MCF 10A (cell line): ENCODE measurements at regions not wholly inside any gene's neighbourhood (a gene's known extent, or its start where the extent isn't known, plus 50 kb on each side); places are given as distances from the start of the nearest gene placed in this dataset.
"Not testable (repeated sequence)": the region's sequence is repeated elsewhere in the genome, so short reads cannot be mapped to it uniquely, and the experiment has no call there.

Experiments used
- BruUV-seq: library from RNA; stranded (reverse); fragments of 400-500 nt; replicated peaks from 2 replicates; lab custom pipeline; 2021; lab: Mats Ljungman, UMichigan
- CTCF ChIA-PET: fragments of 300-600 bp; sonication (Branson Sonifier 250); formaldehyde crosslinking; extraction: SDS; loops from one replicate; lab custom pipeline; 2021; ENCODE audit warnings: antibody characterized with exemption, inconsistent platforms; lab: Yijun Ruan, JAX
- POLR2A ChIA-PET: fragments of 300-600, 350-650 bp; sonication (Branson Sonifier 250); formaldehyde crosslinking; extraction: SDS; loops from one replicate; lab custom pipeline; 2020; ENCODE audit warnings: antibody characterized with exemption, inconsistent platforms; lab: Yijun Ruan, JAX
- DNase-seq: peaks from one replicate; pipeline ENCODE4 v3.0.0-alpha.2; 2018; ENCODE audit not compliant: unreplicated experiment
- H3K27ac Mint-ChIP-seq: one replicate; pipeline ENCODE4 v1.8.0; 2022; ENCODE audit warnings: mild to moderate bottlenecking, low read depth, mixed read lengths; ENCODE audit not compliant: unreplicated experiment
- H3K27me3 Mint-ChIP-seq: one replicate; pipeline ENCODE4 v1.8.0; 2022; ENCODE audit warnings: mixed read lengths; ENCODE audit not compliant: insufficient read depth, unreplicated experiment
- H3K36me3 Mint-ChIP-seq: one replicate; pipeline ENCODE4 v1.8.0; 2022; ENCODE audit warnings: mild to moderate bottlenecking, moderate library complexity, mixed read lengths; ENCODE audit not compliant: insufficient read depth, unreplicated experiment
- H3K4me1 Mint-ChIP-seq: one replicate; pipeline ENCODE4 v1.8.0; 2022; ENCODE audit warnings: mixed read lengths; ENCODE audit not compliant: insufficient read depth, unreplicated experiment
- H3K4me3 Mint-ChIP-seq: one replicate; pipeline ENCODE4 v1.8.0; 2022; ENCODE audit warnings: mild to moderate bottlenecking, moderate library complexity, mixed read lengths; ENCODE audit not compliant: unreplicated experiment
- H3K9me3 Mint-ChIP-seq: one replicate; pipeline ENCODE4 v1.8.0; 2022; ENCODE audit warnings: mixed read lengths; ENCODE audit not compliant: unreplicated experiment
- intact Hi-C: fragments of 100-400 bp; cut with micrococcal nuclease; formaldehyde crosslinking; loops from 2 replicates; pipeline ENCODE4 v1.14.1; 2022
- TF ChIP-seq, protein P1 (sequence below): fragments of 200-600 bp; IDR thresholded peaks from one replicate; pipeline ENCODE4 v1.8.0; 2022; ENCODE audit warnings: antibody characterized with exemption, mild to moderate bottlenecking; ENCODE audit not compliant: unreplicated experiment

DNA sequence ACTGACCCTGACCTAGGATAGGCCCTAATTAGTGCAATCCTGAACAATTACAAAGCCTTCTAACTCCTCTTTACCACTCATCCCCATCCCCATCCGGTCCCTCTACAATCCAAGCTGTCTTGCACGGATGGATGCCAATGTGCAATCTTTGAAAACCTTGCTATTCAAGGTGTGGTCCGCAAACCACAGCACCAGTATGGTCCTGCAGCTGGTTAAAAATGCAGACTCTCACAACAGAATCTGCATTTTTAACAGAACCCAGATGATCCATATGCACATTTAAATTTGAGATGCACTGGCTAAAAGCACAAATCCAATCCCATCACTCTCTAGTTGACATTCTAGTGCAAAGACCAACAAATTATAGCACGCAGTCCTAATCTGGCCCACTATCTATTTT is 230.6 kb upstream of the KRR1 start:
- Mint-ChIP-seq H3K4me1 (peaks cover 20% of the 10 kb centered on the region), H3K9me3 (peaks cover 8% of the 10 kb centered on the region), H3K36me3 (no peaks in the 10 kb centered on the region), H3K27ac (no peak overlapping the region), H3K27me3 (no peaks in the 10 kb centered on the region), H3K4me3 (no peak overlapping the region)
- DNase-seq: no peak
- TF ChIP-seq, protein P1, sequence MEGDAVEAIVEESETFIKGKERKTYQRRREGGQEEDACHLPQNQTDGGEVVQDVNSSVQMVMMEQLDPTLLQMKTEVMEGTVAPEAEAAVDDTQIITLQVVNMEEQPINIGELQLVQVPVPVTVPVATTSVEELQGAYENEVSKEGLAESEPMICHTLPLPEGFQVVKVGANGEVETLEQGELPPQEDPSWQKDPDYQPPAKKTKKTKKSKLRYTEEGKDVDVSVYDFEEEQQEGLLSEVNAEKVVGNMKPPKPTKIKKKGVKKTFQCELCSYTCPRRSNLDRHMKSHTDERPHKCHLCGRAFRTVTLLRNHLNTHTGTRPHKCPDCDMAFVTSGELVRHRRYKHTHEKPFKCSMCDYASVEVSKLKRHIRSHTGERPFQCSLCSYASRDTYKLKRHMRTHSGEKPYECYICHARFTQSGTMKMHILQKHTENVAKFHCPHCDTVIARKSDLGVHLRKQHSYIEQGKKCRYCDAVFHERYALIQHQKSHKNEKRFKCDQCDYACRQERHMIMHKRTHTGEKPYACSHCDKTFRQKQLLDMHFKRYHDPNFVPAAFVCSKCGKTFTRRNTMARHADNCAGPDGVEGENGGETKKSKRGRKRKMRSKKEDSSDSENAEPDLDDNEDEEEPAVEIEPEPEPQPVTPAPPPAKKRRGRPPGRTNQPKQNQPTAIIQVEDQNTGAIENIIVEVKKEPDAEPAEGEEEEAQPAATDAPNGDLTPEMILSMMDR: no peak
- intact Hi-C loops: no loop called here
- POLR2A ChIA-PET: no interaction called here
- CTCF ChIA-PET: interaction anchor here (0.6 kb wide), 1 partner anchor 24 kb away, joined by 3 read pairs; no protein-coding TSS in a partner anchor
- no TSS peak for BruUV-seq

DNA sequence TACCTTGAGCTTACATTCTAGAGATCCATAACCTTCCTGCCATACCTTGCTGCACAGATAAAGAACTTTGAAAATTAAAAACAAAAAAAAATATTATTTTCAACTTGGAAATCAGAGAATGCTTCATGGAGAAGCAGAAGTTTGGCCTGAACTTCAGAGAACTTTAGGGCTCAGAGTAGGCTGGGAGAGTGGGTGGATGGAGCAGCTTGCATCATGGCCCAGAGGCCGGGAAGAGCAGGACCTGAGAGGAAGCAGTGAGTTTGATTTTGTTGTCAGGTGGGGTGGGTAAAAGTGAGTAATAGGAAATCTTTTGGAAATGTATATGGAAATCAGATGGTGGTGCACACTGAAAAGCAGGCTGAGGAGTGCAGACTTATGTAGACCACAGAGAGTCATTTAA is 228.5 kb upstream of the KRR1 start:
- ChIA-PET POLR2A (interaction anchor here (0.7 kb wide), 1 partner anchor 212 kb away, joined by 3 read pairs; no protein-coding TSS in a partner anchor), CTCF (interaction anchor here (0.6 to 0.7 kb wide), 2 partner anchors 11 to 297 kb away, joined by 3 read pairs; no protein-coding TSS in a partner anchor)
- no peaks in the 10 kb centered on the region for H3K27me3 Mint-ChIP-seq
- no peak for DNase-seq
- H3K4me3 Mint-ChIP-seq: no peak overlapping the region
- intact Hi-C loops: no loop called here
- peaks cover 8% of the 10 kb centered on the region for H3K9me3 Mint-ChIP-seq
- H3K4me1 Mint-ChIP-seq: peaks cover 26% of the 10 kb centered on the region
- H3K27ac Mint-ChIP-seq: no peak overlapping the region
- TF ChIP-seq, protein P1: no peak
- no TSS peak for BruUV-seq
- no peaks in the 10 kb centered on the region for H3K36me3 Mint-ChIP-seq

DNA sequence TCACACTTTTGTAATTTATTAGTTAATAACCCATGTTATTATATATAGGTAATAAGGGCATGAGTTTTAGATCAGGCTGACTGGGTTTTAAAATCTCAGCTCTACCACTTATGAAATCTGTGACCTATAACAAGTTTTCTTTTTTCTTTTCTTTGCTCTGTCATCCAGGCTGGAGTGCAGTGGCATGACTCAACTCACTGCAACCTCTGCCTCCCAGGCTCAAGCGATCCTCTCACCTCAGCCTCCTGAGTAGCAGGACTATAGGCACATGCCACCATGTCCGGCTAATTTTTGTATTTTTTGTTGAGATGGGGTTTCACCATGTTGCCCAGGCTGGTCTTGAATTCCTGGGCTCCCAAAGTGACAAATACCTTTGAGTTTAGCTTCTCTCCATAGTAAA is 227.7 kb upstream of the KRR1 start:
- H3K27me3 Mint-ChIP-seq, BruUV-seq, H3K4me3 Mint-ChIP-seq, intact Hi-C loops, DNase-seq, H3K36me3 Mint-ChIP-seq, H3K27ac Mint-ChIP-seq, H3K9me3 Mint-ChIP-seq: not testable (repeated sequence)
- POLR2A ChIA-PET: interaction anchor here (0.7 to 0.8 kb wide), 2 partner anchors 213 to 293 kb away, joined by 3 read pairs; no protein-coding TSS in a partner anchor
- CTCF ChIA-PET: interaction anchor here (0.6 kb wide), 1 partner anchor 298 kb away, joined by 3 read pairs; no protein-coding TSS in a partner anchor
- H3K4me1 Mint-ChIP-seq: peaks cover 19% of the 10 kb centered on the region

DNA sequence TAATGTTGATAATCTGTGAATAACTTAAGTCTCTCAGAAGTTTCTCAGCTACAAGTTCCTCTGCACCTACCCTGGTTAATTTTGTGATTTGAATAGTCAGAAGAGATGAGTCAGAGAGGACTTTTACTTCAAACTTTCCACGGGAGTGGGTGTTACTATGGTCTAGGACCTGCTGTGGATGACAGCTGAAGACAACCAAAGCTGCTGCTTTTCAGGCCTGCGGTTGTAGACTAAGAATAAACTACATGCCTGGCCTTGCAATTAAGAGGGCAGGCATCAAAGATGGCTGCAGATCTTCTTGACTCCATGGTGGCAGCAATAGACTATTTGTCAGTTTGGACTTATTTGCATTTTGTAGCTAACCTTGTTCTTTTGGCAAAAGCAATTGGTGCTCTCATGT is 227.1 kb upstream of the KRR1 start:
- POLR2A ChIA-PET: interaction anchor here (0.8 to 1.1 kb wide), 3 partner anchors 13 to 294 kb away, joined by 3 to 6 read pairs (median 5); no protein-coding TSS in a partner anchor
- no peak for DNase-seq
- Mint-ChIP-seq H3K4me3 (no peak overlapping the region), H3K27ac (no peak overlapping the region), H3K27me3 (no peaks in the 10 kb centered on the region), H3K4me1 (peaks cover 19% of the 10 kb centered on the region), H3K9me3 (peaks cover 8% of the 10 kb centered on the region), H3K36me3 (no peaks in the 10 kb centered on the region)
- TF ChIP-seq, protein P1: no peak
- CTCF ChIA-PET: interaction anchor here (0.6 to 1.1 kb wide), 4 partner anchors 13 to 66 kb away, joined by 3 to 4 read pairs (median 3); no protein-coding TSS in a partner anchor
- intact Hi-C loops: no loop called here
- BruUV-seq: no TSS peak
